Sigmoid colon (tissue), 6 donors: ENCODE measurements at regions not wholly inside any gene's neighbourhood (a gene's known extent, or its start where the extent isn't known, plus 50 kb on each side); places are given as distances from the start of the nearest gene placed in this dataset.
A peak's percentile ranks its signal among the peaks of the same experiment; 100 is the strongest.
"Not testable (repeated sequence)": the region's sequence is repeated elsewhere in the genome, so short reads cannot be mapped to it uniquely, and the experiment has no call there.

Experiments used
- DNase-seq: peaks from one replicate; pipeline ENCODE4 v3.0.0-alpha.2; 2019
- H3K27ac ChIP-seq, 4 donors: fragments of 200-600 bp; sonication (generic); one replicate each; pipeline ENCODE4 v1.5.1; 2016 to 2019; ENCODE audit warnings: mild to moderate bottlenecking in 1 of 4
- H3K27me3 ChIP-seq, 3 donors: fragments of 200-600 bp; sonication (generic); one replicate each; pipeline ENCODE4 v1.5.1; 2019; ENCODE audit warnings: mild to moderate bottlenecking in 1 of 3
- H3K36me3 ChIP-seq, 4 donors: fragments of 200-600 bp; sonication (generic); one replicate each; pipeline ENCODE4 v1.5.1; 2016 to 2019
- H3K4me1 ChIP-seq, 4 donors: fragments of 200-600 bp; sonication (generic); one replicate each; pipeline ENCODE4 v1.5.1; 2017 to 2019
- H3K4me3 ChIP-seq, 4 donors: fragments of 200-600 bp; sonication (generic); one replicate each; pipeline ENCODE4 v1.5.1; 2017 to 2019; ENCODE audit warnings: mild to moderate bottlenecking in 2 of 4, moderate library complexity in 1 of 4
- H3K9me3 ChIP-seq, 4 donors: fragments of 200-600 bp in 3 of 4; sonication (generic) in 3 of 4; one replicate each; pipeline versions ENCODE4 v1.5.1 to v1.6.1; 2013 to 2019
- EP300 ChIP-seq, 4 donors: sonication (generic); formaldehyde crosslinking; IDR thresholded peaks; one replicate each; pipeline ENCODE4 v1.6.1; 2017; ENCODE audit warnings: antibody characterized with exemption in 4 of 4
- POLR2A ChIP-seq, 2 donors: fragments of 450-650 bp; IDR thresholded peaks; one replicate each; pipeline ENCODE4 v1.6.1; 2016; ENCODE audit warnings: antibody characterized with exemption in 2 of 2, mild to moderate bottlenecking in 2 of 2, moderate library complexity in 2 of 2
- POLR2AphosphoS5 ChIP-seq, 4 donors: sonication (generic); formaldehyde crosslinking; IDR thresholded peaks; one replicate each; pipeline ENCODE4 v1.6.1; 2017; ENCODE audit warnings: antibody characterized with exemption in 4 of 4
- WGBS, 2 donors: extraction: QIAGEN DNeasy Blood & Tissue Kit; methylation state at CpG; one replicate each; pipeline ENCODE4 v1.1.7; 2013; 5-methylcytosine and 5-hydroxymethylcytosine counted together
- intact Hi-C: fragments of 100-400 bp; cut with DNase I; formaldehyde crosslinking; loops from one replicate; pipeline ENCODE4 v1.15.1; 2023
- TF ChIP-seq, protein P1 (sequence below), 4 experiments: fragments of 450-650 bp in 3 of 4; fragments of 200-600 bp in 1 of 4; IDR thresholded peaks; one replicate each; pipeline ENCODE4 v1.5.1; 2016 to 2019; ENCODE audit warnings: antibody characterized with exemption in 4 of 4, mild to moderate bottlenecking in 3 of 4, moderate library complexity in 2 of 4
- donor health status: healthy with polysubstance abuse.
- donor health status: healthy.

DNA sequence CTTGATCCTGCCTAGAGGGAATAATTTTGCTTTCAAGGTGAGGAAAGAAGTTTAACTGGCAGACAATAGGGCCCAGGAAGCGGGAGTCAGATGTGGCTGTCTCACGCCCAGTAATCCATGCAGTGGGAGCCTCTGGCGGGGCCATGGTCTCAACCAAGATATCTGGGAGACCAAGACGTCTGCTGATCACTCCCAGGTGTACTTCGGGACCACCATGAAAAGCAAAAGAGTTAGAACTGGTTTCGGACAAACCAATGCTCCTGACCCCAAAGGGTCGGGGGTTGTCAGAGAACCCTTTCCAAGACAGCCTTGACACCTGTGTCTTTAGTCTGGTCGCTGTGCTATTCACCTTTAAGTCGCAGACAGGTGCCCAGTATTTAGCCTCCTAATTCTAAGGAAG lies 256.9 kb upstream of the MBL2 start:
- intact Hi-C loops, result no loop called here
- Histone ChIP-seq H3K27ac (no peak overlapping the region), H3K4me1 (no peaks in the 10 kb centered on the region), H3K9me3 (no peaks in the 10 kb centered on the region), H3K36me3 (no peaks in the 10 kb centered on the region), H3K4me3 (no peak overlapping the region), H3K27me3 (no peaks in the 10 kb centered on the region)
- TF ChIP-seq POLR2A (IDR thresholded peaks at IDR 0.05) (no peak), POLR2AphosphoS5 (IDR thresholded peaks at IDR 0.05) (no peak), EP300 (IDR thresholded peaks at IDR 0.05) (no peak)
- TF ChIP-seq, protein P1, sequence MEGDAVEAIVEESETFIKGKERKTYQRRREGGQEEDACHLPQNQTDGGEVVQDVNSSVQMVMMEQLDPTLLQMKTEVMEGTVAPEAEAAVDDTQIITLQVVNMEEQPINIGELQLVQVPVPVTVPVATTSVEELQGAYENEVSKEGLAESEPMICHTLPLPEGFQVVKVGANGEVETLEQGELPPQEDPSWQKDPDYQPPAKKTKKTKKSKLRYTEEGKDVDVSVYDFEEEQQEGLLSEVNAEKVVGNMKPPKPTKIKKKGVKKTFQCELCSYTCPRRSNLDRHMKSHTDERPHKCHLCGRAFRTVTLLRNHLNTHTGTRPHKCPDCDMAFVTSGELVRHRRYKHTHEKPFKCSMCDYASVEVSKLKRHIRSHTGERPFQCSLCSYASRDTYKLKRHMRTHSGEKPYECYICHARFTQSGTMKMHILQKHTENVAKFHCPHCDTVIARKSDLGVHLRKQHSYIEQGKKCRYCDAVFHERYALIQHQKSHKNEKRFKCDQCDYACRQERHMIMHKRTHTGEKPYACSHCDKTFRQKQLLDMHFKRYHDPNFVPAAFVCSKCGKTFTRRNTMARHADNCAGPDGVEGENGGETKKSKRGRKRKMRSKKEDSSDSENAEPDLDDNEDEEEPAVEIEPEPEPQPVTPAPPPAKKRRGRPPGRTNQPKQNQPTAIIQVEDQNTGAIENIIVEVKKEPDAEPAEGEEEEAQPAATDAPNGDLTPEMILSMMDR (IDR thresholded peaks at IDR 0.05), result no peak
- no peak for DNase-seq
- WGBS, 2 donors, result 94 to 96% methylated on average over 9 of the region's 9 CpGs

DNA sequence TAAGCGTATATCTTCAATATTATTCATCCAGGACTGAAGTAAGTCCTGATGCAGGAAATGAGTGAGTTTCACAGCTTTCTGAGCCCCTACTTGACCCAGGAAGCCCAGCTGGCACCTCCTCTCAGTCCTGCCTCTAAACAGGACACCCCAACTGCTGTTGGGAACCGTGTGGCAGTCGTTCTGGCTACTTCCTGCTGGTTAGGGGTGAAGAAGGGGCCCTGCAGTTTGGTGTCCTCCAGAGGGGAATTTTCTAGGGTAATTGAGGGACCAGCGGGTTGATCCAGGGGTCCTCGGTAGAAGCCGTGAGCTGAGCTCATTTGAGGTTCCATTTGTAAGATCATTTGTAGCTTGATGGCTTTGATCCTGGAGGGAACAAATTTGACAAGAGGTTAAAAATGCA lies 253.2 kb upstream of the MBL2 start:
- 49 to 67% methylated on average over 6 of the region's 6 CpGs for WGBS, 2 donors
- H3K4me1 ChIP-seq, H3K9me3 ChIP-seq, H3K27ac ChIP-seq, H3K27me3 ChIP-seq, DNase-seq, H3K36me3 ChIP-seq, H3K4me3 ChIP-seq, intact Hi-C loops: not testable (repeated sequence)

DNA sequence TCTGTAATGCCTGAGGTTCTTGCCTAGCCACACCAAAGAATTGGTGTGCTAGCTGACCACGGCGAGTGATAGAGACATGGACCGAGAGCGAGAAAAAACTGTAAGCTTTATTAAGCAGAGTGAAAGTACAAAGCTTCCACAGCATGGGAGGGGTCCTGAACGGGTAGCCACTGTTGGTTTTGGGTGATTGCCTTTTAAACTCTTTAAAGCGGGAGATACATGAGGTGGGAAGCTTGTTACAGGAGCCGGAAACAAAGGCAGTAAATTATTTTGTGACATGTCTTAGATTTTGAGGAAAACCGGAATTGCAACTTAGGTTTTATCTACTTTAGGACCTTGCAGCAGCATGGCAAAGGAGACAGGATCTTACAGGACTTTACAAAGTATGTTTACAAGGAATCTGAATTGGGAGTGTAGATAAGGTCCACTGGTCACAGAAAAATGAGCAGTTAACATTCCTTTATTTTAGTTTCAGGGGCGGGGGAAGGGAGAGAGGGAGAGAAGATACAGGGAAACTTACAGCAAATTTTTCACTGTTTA lies 252.7 kb upstream of the MBL2 start:
- 4 to 15% methylated on average over 9 of the region's 9 CpGs for WGBS, 2 donors
- no peak overlapping the region for H3K27ac ChIP-seq
- no peaks in the 10 kb centered on the region for H3K4me1 ChIP-seq
- intact Hi-C loops, result no loop called here
- TF ChIP-seq EP300 (IDR thresholded peaks at IDR 0.05) (no peak), POLR2A (IDR thresholded peaks at IDR 0.05) (no peak), POLR2AphosphoS5 (IDR thresholded peaks at IDR 0.05) (no peak)
- TF ChIP-seq, protein P1 (IDR thresholded peaks at IDR 0.05), result no peak
- no peaks in the 10 kb centered on the region for H3K36me3 ChIP-seq
- H3K4me3 ChIP-seq, result peak overlapping the region in 1 of 4 donors; percentile 30
- no peaks in the 10 kb centered on the region for H3K27me3 ChIP-seq
- H3K9me3 ChIP-seq, result no peaks in the 10 kb centered on the region
- DNase-seq, result no peak

DNA sequence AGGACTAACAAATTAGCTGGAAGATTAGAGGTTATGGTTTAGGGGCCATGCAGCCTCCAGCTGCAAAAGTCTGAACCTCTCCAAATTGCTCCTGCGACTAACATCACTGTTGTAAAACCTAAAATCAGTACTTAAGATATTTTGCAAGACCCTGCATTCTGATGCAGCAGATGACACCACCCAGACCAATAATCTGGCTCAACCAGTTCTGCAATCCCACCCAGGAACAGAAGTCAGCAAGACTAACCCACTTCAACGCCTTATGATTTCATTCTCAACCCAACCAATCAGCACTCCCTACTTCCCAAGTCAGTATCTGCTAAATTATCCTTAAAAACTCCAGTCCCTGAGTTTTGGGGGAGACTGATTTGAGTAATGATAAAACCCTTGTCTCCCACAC lies 250.8 kb upstream of the MBL2 start:
- no peak for DNase-seq
- Histone ChIP-seq H3K27ac (no peak overlapping the region), H3K4me3 (no peak overlapping the region), H3K9me3 (no peaks in the 10 kb centered on the region), H3K4me1 (no peaks in the 10 kb centered on the region), H3K36me3 (no peaks in the 10 kb centered on the region), H3K27me3 (no peaks in the 10 kb centered on the region)
- 76 to 91% methylated on average over 2 of the region's 2 CpGs for WGBS, 2 donors
- TF ChIP-seq, protein P1 (IDR thresholded peaks at IDR 0.05), result no peak
- intact Hi-C loops, result no loop called here

DNA sequence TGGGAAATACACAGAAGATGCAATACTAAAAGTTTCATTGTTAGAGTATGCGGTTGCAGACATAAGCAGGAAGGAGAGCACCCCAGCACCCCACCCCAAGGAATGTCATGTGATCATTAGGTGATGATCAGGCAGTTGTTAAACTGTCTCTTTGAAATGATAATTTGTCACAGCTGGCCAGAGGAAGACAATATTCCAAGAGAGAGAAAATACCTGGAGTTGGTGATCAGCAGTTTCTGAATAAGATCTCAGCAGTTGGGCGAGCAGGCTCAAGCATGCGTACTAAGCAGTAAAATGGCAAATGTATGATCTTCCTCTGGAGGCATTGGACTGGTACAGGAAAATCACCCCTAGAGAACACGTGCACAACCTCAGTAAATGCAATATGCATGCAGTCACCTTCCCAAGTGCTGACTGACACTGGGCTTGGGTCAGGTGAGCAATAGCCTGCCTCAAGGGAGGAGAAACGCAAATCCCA lies 250.1 kb upstream of the MBL2 start:
- DNase-seq, result no peak
- H3K27me3 ChIP-seq, result no peaks in the 10 kb centered on the region
- no peak overlapping the region for H3K27ac ChIP-seq
- intact Hi-C loops, result no loop called here
- no peaks in the 10 kb centered on the region for H3K36me3 ChIP-seq
- WGBS, 2 donors, result 92 to 93% methylated on average over 5 of the region's 5 CpGs
- H3K4me3 ChIP-seq, result no peak overlapping the region
- no peaks in the 10 kb centered on the region for H3K9me3 ChIP-seq
- TF ChIP-seq POLR2A (IDR thresholded peaks at IDR 0.05), result no peak
- TF ChIP-seq, protein P1 (IDR thresholded peaks at IDR 0.05), result no peak
- TF ChIP-seq POLR2AphosphoS5 (IDR thresholded peaks at IDR 0.05), result no peak
- H3K4me1 ChIP-seq, result no peaks in the 10 kb centered on the region
